GM23338 (cell line): ENCODE measurements at regions not wholly inside any gene's neighbourhood (a gene's known extent, or its start where the extent isn't known, plus 50 kb on each side); places are given as distances from the start of the nearest gene placed in this dataset.

ENCODE experiments used
- ATAC-seq: fragments of 200-7000 bp; cut with Tn5 transposase; 3 replicates; pipeline ENCODE4 v1.9.1; 2020
- DNase-seq: peaks from one replicate; pipeline ENCODE4 v3.0.0-alpha.2; 2015; ENCODE audit warnings: low spot score
- H2AFZ ChIP-seq: fragments of 200-600 bp; sonication (generic); 2 replicates; pipeline ENCODE4 v1.8.0; 2016; ENCODE audit warnings: antibody characterized with exemption, mild to moderate bottlenecking, moderate library complexity
- H3F3A ChIP-seq: fragments of 200-600 bp; sonication (generic); replicated peaks from 2 replicates; pipeline ENCODE4 v1.8.0; 2017; ENCODE audit warnings: antibody characterized with exemption, mixed run types, low read depth
- H3K27ac ChIP-seq: fragments of 200-600 bp; sonication (generic); 2 replicates; pipeline ENCODE4 v1.6.1; 2016; ENCODE audit warnings: low read depth
- H3K27me3 ChIP-seq: fragments of 200-600 bp; sonication (generic); 2 replicates; pipeline ENCODE4 v1.8.0; 2016; ENCODE audit warnings: mild to moderate bottlenecking, mixed run types, moderate library complexity; ENCODE audit not compliant: insufficient read depth
- H3K36me3 ChIP-seq: fragments of 200-600 bp; sonication (generic); 2 replicates; pipeline ENCODE4 v1.8.0; 2016; ENCODE audit warnings: mild to moderate bottlenecking; ENCODE audit not compliant: insufficient read depth
- H3K4me1 ChIP-seq: fragments of 200-600 bp; sonication (generic); 2 replicates; pipeline ENCODE4 v1.8.0; 2016; ENCODE audit warnings: mild to moderate bottlenecking, moderate library complexity; ENCODE audit not compliant: insufficient read depth
- H3K4me2 ChIP-seq: fragments of 200-600 bp; sonication (generic); 2 replicates; pipeline ENCODE4 v1.7.1; 2017; ENCODE audit warnings: mixed run types
- H3K4me3 ChIP-seq: fragments of 200-600 bp; sonication (generic); 2 replicates; pipeline ENCODE4 v1.6.1; 2016; ENCODE audit warnings: mixed run types
- H3K79me2 ChIP-seq: fragments of 200-600 bp; sonication (generic); replicated peaks from 2 replicates; pipeline ENCODE4 v1.8.0; 2017; ENCODE audit warnings: mild to moderate bottlenecking; ENCODE audit not compliant: insufficient read depth
- H3K9me2 ChIP-seq: fragments of 200-600 bp; sonication (generic); 2 replicates; pipeline ENCODE4 v1.8.0; 2017; ENCODE audit not compliant: insufficient read depth
- H4K20me1 ChIP-seq: fragments of 200-600 bp; sonication (generic); replicated peaks from 2 replicates; pipeline ENCODE4 v1.8.0; 2017; ENCODE audit warnings: mild to moderate bottlenecking; ENCODE audit not compliant: insufficient read depth
- H3K27ac Mint-ChIP-seq: 2 replicates; pipeline ENCODE4 v1.8.0; 2020; ENCODE audit warnings: inconsistent platforms, mild to moderate bottlenecking, moderate library complexity, mixed read lengths
- H3K27me3 Mint-ChIP-seq: 3 replicates; pipeline ENCODE4 v1.8.0; 2022; ENCODE audit warnings: low read depth, mild to moderate bottlenecking, moderate library complexity, mixed read lengths, inconsistent platforms; ENCODE audit not compliant: insufficient read depth, poor library complexity
- H3K36me3 Mint-ChIP-seq: 3 replicates; pipeline ENCODE4 v1.8.0; 2021; ENCODE audit warnings: low read depth, mild to moderate bottlenecking, inconsistent platforms, moderate library complexity, mixed read lengths
- H3K4me1 Mint-ChIP-seq: 3 replicates; pipeline ENCODE4 v1.8.0; 2020; ENCODE audit warnings: mild to moderate bottlenecking, inconsistent platforms, mixed read lengths
- H3K4me3 Mint-ChIP-seq: 3 replicates; pipeline ENCODE4 v1.8.0; 2021; ENCODE audit warnings: moderate library complexity, mild to moderate bottlenecking, inconsistent platforms, mixed read lengths
- H3K9me3 Mint-ChIP-seq: 3 replicates; pipeline ENCODE4 v1.8.0; 2020; ENCODE audit warnings: moderate library complexity, mild to moderate bottlenecking, inconsistent platforms, mixed read lengths
- CREB1 ChIP-seq: fragments of 250-450 bp; sonication (Bioruptor Pico); IDR thresholded peaks from 2 replicates; pipeline ENCODE4 v1.5.0; 2020; ENCODE audit warnings: low read depth, mild to moderate bottlenecking, moderate library complexity
- CTCF ChIP-seq, 2 experiments: fragments of 200-600 bp in 1 of 2; sonication (generic) in 1 of 2; conservative IDR thresholded peaks; 2 replicates each; pipeline versions ENCODE4 v1.5.1 to v1.6.1; 2016 to 2017; ENCODE audit warnings: antibody characterized with exemption in 2 of 2, low read depth in 2 of 2, mild to moderate bottlenecking in 2 of 2, moderate library complexity in 1 of 2
- ETS1 ChIP-seq: IDR thresholded peaks from 2 replicates; pipeline ENCODE4 v1.6.1; 2016; ENCODE audit warnings: antibody characterized with exemption
- EZH2 ChIP-seq: fragments of 200-600 bp; sonication (generic); IDR thresholded peaks from one replicate; pipeline ENCODE4 v1.8.0; 2017; ENCODE audit warnings: antibody characterized with exemption, mild to moderate bottlenecking, low read depth; ENCODE audit not compliant: unreplicated experiment
- EZH2phosphoT487 ChIP-seq: fragments of 200-600 bp; sonication (generic); IDR thresholded peaks from one replicate; pipeline ENCODE4 v1.8.1; 2018; ENCODE audit warnings: antibody characterized with exemption; ENCODE audit not compliant: unreplicated experiment
- JUNB ChIP-seq: IDR thresholded peaks from one replicate; pipeline ENCODE4 v1.6.1; 2016; ENCODE audit warnings: antibody characterized with exemption; ENCODE audit not compliant: unreplicated experiment
- NANOG ChIP-seq: IDR thresholded peaks from 2 replicates; pipeline ENCODE4 v1.6.1; 2016; ENCODE audit warnings: antibody characterized with exemption, borderline replicate concordance
- POLR2AphosphoS5 ChIP-seq: IDR thresholded peaks from 2 replicates; pipeline ENCODE4 v1.6.1; 2016; ENCODE audit warnings: antibody characterized with exemption, low read depth
- REST ChIP-seq: IDR thresholded peaks from one replicate; pipeline ENCODE4 v1.6.1; 2018; ENCODE audit warnings: antibody characterized with exemption; ENCODE audit not compliant: unreplicated experiment
- STAT1 ChIP-seq: IDR thresholded peaks from one replicate; pipeline ENCODE4 v1.6.1; 2016; ENCODE audit warnings: antibody characterized with exemption; ENCODE audit not compliant: unreplicated experiment
- ZNF114 ChIP-seq: fragments of 250-450 bp; sonication (Bioruptor Pico); IDR thresholded peaks from 2 replicates; pipeline ENCODE4 v1.5.0; 2020; ENCODE audit warnings: mild to moderate bottlenecking, moderate library complexity
- ZNF331 ChIP-seq: fragments of 250-450 bp; sonication (Bioruptor Pico); IDR thresholded peaks from 2 replicates; pipeline ENCODE4 v1.5.0; 2020; ENCODE audit warnings: low read depth, mild to moderate bottlenecking, moderate library complexity
- ZNF462 ChIP-seq: fragments of 250-450 bp; sonication (Bioruptor Pico); IDR thresholded peaks from 2 replicates; pipeline ENCODE4 v1.5.0; 2020; ENCODE audit warnings: mild to moderate bottlenecking, moderate library complexity

GRCh38 chr2:2392332-2392731 lies 61.3 kb upstream of the MYT1L start:
- TF ChIP-seq ZNF331 (no peak), ETS1 (no peak), ZNF114 (no peak), EZH2 (no peak), JUNB (no peak), STAT1 (no peak), POLR2AphosphoS5 (no peak), EZH2phosphoT487 (no peak), CREB1 (CRISPR knock-in tag) (no peak), ZNF462 (CRISPR knock-in tag) (no peak), REST (no peak), NANOG (no peak), CTCF (conservative IDR thresholded peaks at IDR 0.05; ENCODE audit: low read depth in 2 of 2) (no peak)
- no peaks in the 10 kb centered on the region for H3K36me3 ChIP-seq
- Mint-ChIP-seq H3K36me3 (peaks cover 24% of the 10 kb centered on the region), H3K27ac (no peak overlapping the region), H3K27me3 (peaks cover 3% of the 10 kb centered on the region), H3K9me3 (peaks cover 34% of the 10 kb centered on the region), H3K4me1 (peaks cover 8% of the 10 kb centered on the region; the same call in 1 of the 3 replicates), H3K4me3 (no peak overlapping the region)
- no peaks in the 10 kb centered on the region; the same call in 1 of the 2 replicates for H3K4me1 ChIP-seq
- no peaks in the 10 kb centered on the region for H4K20me1 ChIP-seq
- H3K9me2 ChIP-seq: peaks cover 17% of the 10 kb centered on the region
- no peak overlapping the region for H3K4me3 ChIP-seq
- no peak overlapping the region for H3K4me2 ChIP-seq
- H3K27me3 ChIP-seq: no peaks in the 10 kb centered on the region
- H2AFZ ChIP-seq: no peak overlapping the region
- no peaks in the 10 kb centered on the region for H3K79me2 ChIP-seq
- DNase-seq: no peak
- no peak overlapping the region for H3K27ac ChIP-seq
- no peaks in the 10 kb centered on the region for H3F3A ChIP-seq
- no peak for ATAC-seq
